HCT116 (cell line): ENCODE measurements at regions not wholly inside any gene's neighbourhood (a gene's known extent, or its start where the extent isn't known, plus 50 kb on each side); places are given as distances from the start of the nearest gene placed in this dataset.

Experiments
- POLR2A ChIP-seq: IDR thresholded peaks from 2 replicates; pipeline ENCODE4 v1.7.0; 2011; ENCODE audit warnings: borderline replicate concordance; ENCODE audit not compliant: insufficient read depth, insufficient read length; ENCODE audit errors: extremely low read depth
- POLR2AphosphoS5 ChIP-seq: IDR thresholded peaks from 2 replicates; pipeline ENCODE4 v1.6.1; 2011; ENCODE audit warnings: mild to moderate bottlenecking, low read depth, low read length, moderate library complexity
- TF ChIP-seq, protein P1 (sequence below), 3 experiments: fragments of 200-600 bp in 1 of 3; sonication (generic) in 1 of 3; IDR thresholded peaks in 2 of 3; conservative IDR thresholded peaks in 1 of 3; 2 replicates each; pipeline ENCODE4 v1.5.1; 2012 to 2017; ENCODE audit warnings: low read depth in 2 of 3, low read length in 2 of 3, antibody characterized with exemption in 1 of 3, borderline replicate concordance in 1 of 3, control low read depth in 1 of 3, mild to moderate bottlenecking in 1 of 3, mixed read lengths in 1 of 3, mixed run types in 1 of 3, moderate library complexity in 1 of 3; ENCODE audit not compliant: insufficient read depth in 1 of 3
- TF ChIP-seq, protein P2 (sequence below): IDR thresholded peaks from 2 replicates; pipeline ENCODE4 v1.6.1; 2012; ENCODE audit warnings: low read depth

DNA sequence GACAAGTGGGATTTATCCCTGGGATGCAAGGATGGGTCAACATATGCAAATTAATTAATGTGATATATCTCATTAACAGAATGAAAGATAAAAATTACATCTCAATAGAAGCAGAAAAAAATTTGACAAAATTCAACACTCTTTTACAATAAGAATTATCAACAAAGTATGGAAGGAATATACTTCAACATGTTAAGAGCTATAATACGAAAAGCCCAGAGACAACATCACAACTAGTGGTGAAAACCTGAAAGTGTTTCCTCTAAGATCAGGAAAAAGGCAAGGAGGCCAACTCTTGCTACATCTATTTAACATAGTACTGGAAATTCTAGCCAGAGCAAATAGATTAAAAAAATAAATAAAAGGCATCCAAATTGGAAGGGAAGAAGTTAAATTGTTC, 970.0 kb upstream of the POT1 start:
- TF ChIP-seq, protein P1, sequence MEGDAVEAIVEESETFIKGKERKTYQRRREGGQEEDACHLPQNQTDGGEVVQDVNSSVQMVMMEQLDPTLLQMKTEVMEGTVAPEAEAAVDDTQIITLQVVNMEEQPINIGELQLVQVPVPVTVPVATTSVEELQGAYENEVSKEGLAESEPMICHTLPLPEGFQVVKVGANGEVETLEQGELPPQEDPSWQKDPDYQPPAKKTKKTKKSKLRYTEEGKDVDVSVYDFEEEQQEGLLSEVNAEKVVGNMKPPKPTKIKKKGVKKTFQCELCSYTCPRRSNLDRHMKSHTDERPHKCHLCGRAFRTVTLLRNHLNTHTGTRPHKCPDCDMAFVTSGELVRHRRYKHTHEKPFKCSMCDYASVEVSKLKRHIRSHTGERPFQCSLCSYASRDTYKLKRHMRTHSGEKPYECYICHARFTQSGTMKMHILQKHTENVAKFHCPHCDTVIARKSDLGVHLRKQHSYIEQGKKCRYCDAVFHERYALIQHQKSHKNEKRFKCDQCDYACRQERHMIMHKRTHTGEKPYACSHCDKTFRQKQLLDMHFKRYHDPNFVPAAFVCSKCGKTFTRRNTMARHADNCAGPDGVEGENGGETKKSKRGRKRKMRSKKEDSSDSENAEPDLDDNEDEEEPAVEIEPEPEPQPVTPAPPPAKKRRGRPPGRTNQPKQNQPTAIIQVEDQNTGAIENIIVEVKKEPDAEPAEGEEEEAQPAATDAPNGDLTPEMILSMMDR (IDR thresholded peaks at IDR 0.05 in 2 of 3, conservative IDR thresholded peaks at IDR 0.05 in 1 of 3; ENCODE audit: borderline replicate concordance in 1 of 3, insufficient read depth in 1 of 3, low read depth in 2 of 3, low read length in 2 of 3), result 0 out of 6 replicates have a peak, but pooled peaks of 1 of the 3 experiments have one; percentile 26
- TF ChIP-seq POLR2A, result no peak
- TF ChIP-seq, protein P2, sequence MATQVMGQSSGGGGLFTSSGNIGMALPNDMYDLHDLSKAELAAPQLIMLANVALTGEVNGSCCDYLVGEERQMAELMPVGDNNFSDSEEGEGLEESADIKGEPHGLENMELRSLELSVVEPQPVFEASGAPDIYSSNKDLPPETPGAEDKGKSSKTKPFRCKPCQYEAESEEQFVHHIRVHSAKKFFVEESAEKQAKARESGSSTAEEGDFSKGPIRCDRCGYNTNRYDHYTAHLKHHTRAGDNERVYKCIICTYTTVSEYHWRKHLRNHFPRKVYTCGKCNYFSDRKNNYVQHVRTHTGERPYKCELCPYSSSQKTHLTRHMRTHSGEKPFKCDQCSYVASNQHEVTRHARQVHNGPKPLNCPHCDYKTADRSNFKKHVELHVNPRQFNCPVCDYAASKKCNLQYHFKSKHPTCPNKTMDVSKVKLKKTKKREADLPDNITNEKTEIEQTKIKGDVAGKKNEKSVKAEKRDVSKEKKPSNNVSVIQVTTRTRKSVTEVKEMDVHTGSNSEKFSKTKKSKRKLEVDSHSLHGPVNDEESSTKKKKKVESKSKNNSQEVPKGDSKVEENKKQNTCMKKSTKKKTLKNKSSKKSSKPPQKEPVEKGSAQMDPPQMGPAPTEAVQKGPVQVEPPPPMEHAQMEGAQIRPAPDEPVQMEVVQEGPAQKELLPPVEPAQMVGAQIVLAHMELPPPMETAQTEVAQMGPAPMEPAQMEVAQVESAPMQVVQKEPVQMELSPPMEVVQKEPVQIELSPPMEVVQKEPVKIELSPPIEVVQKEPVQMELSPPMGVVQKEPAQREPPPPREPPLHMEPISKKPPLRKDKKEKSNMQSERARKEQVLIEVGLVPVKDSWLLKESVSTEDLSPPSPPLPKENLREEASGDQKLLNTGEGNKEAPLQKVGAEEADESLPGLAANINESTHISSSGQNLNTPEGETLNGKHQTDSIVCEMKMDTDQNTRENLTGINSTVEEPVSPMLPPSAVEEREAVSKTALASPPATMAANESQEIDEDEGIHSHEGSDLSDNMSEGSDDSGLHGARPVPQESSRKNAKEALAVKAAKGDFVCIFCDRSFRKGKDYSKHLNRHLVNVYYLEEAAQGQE, result no peak
- no peak for TF ChIP-seq POLR2AphosphoS5
